AG20443 (cell line): ENCODE measurements at regions not wholly inside any gene's neighbourhood (a gene's known extent, or its start where the extent isn't known, plus 50 kb on each side); places are given as distances from the start of the nearest gene placed in this dataset.
A peak's percentile ranks its signal among the peaks of the same experiment; 100 is the strongest.

Source experiments
- DNase-seq: peaks from one replicate; pipeline ENCODE4 v3.0.0; 2012; ENCODE audit warnings: low spot score, mixed read lengths

DNA sequence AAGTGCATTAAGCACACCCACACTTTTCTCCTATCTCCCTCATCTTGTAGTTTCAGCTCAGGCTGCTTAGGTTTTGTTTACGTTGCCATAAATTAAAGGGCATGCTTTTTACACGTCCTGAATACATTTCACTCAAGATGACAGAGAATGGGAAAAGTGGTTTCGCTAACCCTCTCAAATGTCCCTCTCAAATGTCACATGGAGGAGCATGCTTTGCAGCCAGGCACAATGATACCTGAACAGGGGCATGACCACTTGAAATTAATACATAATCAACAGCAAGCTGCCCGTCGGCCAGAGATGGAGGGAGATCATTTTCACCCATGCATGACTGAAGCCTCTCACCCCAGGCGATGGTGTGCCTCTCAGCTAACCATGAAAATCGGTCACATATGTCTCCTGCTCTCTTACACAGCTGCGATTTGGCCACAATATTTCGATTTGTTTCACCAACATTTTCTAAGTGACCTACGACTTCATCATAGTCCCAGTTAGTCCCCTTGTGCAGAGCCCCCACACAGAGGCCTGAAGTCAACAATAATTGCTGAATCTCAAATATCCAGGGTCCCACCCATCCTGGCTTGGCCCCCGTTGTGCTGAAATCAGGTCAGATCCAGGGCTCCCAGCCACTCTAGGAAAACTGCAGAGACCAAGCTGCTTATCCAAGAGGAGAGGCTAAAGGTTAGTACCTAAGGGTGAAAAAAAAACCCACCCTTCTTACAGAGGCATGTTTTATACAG is 373.9 kb upstream of the NFE2L3 start:
- DNase-seq: no peak

DNA sequence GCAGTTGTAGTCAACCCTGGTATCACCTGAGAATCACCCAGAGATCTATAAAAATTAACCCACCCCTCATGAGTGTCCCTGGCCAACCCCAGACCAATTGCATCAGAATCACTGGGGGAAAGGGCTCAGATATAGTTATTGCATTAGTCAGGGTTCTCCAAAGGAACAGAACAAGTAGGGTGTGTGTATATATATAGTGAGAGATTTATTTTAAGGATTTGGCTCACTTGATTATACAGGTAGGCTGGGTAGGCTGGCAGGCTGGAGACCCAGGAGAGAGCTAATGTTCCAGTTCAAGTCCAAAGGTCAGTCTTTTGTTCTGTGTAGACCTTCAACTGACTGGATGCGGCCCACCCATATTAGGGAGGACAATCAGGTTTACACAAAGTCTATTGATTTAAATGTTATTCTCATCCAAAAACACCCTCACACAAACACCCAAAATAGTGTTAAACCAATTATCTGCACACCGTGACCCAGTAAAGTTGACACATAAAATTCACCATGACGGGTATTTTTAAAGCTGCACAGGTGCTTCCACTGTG is 372.9 kb upstream of the NFE2L3 start:
- no peak for DNase-seq

DNA sequence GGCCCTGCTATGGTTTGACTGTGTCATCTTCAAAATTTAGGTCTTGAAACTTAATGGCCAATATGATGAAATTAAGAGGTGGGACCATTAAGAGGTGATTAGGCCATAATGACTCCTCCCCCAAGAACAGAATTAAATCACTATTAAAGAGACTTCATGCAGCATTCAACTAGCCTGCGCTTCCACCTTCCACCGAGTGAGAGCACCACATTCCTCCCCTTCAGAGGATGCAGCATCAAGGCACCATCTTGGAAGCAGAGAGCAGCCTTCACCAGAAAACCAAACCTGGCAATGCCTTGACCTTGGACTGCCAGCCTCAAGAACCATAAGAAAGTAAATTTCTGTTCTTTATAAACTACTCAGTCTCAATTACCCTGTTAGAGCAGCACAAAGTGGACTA is 371.1 kb upstream of the NFE2L3 start:
- no peak for DNase-seq

DNA sequence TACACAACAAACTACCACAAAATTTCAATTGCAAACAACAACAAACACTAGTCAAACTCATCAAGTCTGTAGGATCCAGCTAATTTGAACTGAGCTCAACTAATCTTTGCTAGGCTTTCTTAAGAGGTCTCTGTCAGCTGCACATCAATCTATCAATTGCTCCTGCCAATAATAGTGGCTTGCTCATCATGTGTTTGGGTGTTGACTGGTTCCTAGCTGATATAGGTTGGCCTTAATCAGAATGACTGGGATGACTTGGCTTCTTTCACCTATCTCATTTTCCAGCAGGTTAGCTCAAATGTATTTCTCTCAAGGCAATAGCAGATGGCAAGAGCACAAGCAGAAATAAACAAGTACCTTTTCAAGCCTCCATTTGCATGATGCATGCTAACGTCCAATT is 370.3 kb upstream of the NFE2L3 start:
- DNase-seq: no peak

DNA sequence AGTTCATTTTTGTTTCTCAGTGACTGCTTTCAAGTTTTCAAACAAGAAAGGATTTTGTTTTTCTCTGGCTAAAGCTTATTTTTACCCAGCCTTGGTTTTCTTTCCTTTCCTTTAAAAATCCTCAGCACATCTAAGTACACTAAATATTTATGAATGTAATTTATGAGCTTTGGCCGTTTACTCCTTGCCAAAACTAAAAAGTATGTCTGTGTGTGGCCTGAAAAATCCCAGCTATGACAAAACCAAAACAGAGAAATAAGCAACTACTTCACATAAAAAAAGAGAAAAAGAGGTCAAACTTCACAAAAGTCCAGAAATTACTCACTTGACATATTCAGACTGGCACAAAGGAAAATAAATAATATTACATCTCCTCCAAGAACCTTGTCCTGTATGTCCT is 365.1 kb upstream of the NFE2L3 start:
- peak; percentile 16 for DNase-seq

DNA sequence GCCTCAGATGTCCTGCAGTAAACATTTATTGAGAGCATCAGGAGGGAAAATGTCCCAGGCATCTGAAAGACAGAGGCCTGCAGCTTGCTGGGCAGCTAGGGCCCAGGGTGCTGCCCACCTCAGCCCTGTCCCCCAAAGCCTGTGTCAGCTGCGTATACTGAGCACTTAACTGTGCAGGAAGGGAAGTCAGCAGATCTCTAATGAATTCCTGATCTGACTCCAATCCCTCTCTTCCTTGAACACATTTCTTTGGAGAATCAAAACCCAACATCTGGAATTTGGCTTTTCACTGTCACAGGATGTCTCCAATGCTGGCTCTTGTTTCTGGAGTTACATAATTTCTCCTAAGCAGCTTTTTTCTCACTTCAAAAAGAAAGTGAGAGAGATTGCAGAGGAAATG is 364.7 kb upstream of the NFE2L3 start:
- DNase-seq: peak; percentile 16

DNA sequence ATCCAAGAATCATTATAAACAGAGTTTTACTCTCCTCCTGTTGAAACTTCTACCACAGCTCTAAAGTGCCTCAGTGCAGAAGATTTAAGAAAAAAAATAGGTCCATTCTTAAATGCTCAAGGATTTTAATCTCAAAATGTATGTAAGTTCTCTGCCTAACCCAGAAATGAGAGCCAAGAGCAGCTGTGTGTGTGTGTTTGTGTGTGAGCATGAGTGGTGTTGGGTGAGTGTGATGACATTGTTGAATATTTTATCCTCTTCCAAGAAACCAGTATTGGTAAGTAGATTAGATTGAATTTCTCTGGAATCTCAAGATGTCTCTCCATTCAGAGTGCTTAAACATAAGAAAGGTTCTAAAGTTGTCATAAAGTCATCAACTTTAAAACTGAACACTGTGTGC is 363.6 kb upstream of the NFE2L3 start:
- no peak for DNase-seq

DNA sequence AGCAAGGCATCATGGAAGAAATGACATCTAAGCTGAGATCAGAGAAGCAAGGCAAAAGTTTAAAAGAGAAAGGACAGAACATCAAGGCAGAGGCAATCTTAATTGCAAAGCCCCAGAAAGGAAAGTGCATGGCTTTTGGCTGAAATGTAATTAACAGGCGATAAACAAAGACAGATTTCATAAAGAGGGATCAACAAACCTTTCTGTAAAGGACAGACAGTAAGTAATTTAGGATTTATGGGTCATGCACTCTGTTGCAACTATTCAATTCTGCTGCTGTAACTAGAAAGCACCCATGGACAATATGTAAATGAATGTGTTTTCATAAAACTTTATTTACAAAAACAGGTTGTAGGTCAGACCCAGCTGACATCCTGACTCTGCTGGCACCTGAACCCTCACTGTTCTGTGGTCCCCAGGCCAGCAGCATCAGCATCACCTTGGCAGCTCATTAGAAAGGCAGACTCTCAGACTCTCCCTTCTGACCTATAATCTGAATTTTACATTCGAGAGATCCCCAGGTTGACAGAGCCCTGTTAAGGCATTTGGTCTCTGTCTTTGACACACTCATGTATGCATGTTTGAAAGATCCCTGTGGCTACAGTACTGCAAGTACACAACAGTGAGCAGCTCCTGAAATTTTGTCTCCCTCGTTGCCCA is 362.9 kb upstream of the NFE2L3 start:
- no peak for DNase-seq

GRCh38 chr7:25789701-25790640 is 362.0 kb upstream of the NFE2L3 start:
- peak; percentile 43 for DNase-seq

- no peak for DNase-seq
Measured at GRCh38 chr7:25790963-25791362, 361.0 kb upstream of the NFE2L3 start.

DNA sequence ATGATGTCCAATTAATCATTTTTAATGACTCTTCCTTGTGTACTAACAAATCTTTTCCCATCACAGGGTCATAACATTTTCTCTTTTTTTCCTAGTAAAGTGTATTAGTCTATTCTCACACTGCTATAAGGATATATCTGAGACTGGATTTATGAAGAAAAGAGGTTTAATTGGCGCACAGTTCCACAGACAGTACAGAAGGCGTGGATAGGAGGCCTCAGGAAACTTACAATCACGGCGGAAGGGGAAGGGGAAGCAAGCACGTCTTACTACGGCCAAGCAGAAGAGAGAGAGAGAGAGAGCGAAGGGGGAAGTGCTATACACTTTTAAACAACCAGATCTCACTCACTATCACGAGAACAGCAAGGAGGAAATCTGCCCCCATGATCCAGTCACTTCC is 359.4 kb upstream of the NFE2L3 start:
- DNase-seq: no peak

DNA sequence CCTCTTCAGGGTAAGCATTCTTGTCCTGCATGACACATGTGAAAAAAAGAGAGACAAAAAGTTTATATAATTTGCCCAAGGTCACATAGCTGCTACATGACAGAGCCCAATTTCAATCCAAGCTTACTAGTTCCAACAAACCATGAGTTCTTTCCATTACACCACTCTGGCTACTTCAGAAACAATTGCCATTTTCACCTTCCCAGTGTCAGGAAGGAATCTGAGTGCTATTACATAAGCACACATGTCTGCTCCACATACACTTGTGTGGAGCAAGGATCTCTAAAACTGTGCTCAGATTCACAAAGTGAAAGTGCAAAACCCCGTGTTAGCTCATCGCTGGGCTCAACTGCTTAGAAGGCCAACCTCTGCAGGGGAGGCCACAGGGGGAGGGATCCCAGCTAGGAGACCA is 356.2 kb upstream of the NFE2L3 start:
- DNase-seq: peak; percentile 41

DNA sequence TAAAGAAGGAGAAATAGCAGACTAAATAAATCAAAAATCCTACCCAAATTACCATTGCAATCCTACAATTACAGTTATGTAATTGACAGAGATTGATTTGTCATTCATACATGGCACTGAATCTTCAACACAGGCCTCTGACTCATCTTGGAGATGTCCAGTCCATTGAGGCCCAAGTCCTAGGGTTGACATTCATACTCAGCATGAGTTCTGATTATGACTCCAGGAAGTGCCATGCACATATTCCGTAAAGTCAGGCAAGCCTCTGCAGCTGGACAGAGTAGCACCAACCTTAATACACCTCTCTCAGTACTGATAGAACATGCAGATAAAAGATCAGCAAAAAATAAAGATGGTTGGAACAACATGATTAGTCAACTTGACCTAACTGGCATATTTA is 353.7 kb upstream of the NFE2L3 start:
- no peak for DNase-seq

- DNase-seq: no peak
Measured at GRCh38 chr7:25801214-25801613, 350.8 kb upstream of the NFE2L3 start.

DNA sequence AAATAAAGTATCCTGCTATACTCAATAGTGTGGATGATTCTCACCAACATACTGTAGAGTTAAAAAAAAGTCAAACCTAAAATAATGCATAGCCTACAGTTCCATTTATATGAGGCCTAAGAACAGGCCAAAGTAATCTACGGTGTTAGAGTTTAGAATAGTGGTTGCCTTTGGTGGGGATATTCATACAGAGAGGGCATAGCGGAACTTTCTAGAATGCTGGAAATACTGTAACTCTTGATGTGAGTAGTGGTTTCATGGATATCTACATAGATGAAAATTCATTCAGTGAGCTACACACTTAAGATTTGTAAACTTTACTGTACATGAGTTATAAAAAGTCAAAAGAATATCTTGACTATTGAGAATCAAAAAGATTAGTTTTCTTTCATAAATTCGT is 349.9 kb upstream of the NFE2L3 start:
- no peak for DNase-seq

- DNase-seq: no peak
Measured at GRCh38 chr7:25802473-25802872, 349.5 kb upstream of the NFE2L3 start.

DNA sequence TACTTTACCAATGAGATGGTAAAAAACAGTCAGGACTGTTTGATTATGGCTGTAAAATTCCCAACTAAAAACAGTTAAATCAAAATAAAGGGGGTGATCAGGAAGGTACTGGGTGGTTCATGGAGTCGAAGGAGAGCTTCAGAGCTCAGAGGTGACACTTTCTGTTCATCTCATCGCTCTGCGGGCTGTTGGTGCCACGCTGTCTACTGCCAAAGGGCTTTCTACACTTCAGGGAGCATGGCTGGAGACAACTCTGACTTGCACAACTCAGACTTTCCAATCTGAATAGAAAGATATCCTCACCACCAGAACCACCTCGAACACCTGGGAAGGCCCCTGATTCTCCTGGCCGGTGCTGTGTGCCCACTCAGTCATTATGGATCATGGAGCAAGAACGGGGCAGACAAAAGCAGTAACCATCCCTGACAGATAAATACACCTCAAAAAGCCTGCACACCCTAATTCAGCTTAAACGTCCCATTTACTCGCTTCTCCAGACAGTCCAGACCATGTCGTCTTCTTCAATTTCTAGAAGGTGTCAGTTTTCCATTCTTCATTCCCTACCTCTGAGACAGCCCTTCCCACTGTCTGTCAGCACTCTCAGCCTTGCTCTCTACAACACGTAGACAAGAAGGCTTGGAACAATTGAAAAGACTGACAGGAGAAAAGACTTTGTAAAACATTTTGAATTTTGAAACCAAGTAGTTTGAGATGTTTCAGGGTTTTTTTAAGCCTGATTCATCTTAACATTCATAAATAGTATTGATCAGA is 348.7 kb upstream of the NFE2L3 start:
- DNase-seq: no peak

DNA sequence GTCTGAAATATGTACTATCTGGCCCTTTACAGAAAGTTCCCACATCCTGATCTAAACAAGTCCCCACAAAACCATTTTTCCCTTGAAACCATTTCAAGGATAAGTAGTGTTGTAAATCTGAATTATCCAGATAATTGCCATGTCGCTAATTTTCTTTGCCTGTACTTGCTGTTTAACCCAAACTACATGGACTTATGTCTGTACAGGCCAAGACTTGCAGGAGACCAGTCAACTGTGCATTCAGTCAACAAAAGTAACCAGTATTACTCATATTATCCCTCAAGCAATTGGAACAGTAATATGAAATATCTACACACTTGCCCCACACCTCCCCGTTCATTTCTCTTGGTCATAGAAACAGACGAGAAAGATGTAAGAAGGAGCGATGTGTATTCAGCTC is 347.8 kb upstream of the NFE2L3 start:
- no peak for DNase-seq

GRCh38 chr7:25805027-25805687 is 346.8 kb upstream of the NFE2L3 start:
- peak; percentile 20 for DNase-seq

GRCh38 chr7:25807086-25807611 is 344.8 kb upstream of the NFE2L3 start:
- DNase-seq: no peak

GRCh38 chr7:25809441-25809840 is 342.6 kb upstream of the NFE2L3 start:
- DNase-seq: no peak
